Neuronal stem cell (in vitro differentiated cells): ENCODE measurements at regions not wholly inside any gene's neighbourhood (a gene's known extent, or its start where the extent isn't known, plus 50 kb on each side); places are given as distances from the start of the nearest gene placed in this dataset.

Experiments used
- DNase-seq: peaks from one replicate; pipeline ENCODE4 v3.0.0-alpha.2; 2013; ENCODE audit warnings: low spot score
- H2AFZ ChIP-seq: one replicate; pipeline ENCODE4 v1.6.1; 2013; ENCODE audit warnings: mild to moderate bottlenecking, low read length, inconsistent platforms
- H2AK5ac ChIP-seq: 2 replicates; pipeline ENCODE4 v1.6.1; 2013; ENCODE audit warnings: low read depth, mild to moderate bottlenecking, inconsistent platforms, low read length, moderate library complexity, mixed read lengths
- H2BK120ac ChIP-seq: 2 replicates; pipeline ENCODE4 v1.6.1; 2013; ENCODE audit warnings: low read depth, mild to moderate bottlenecking, inconsistent platforms, low read length, moderate library complexity, mixed read lengths
- H2BK12ac ChIP-seq: one replicate; pipeline ENCODE4 v1.6.1; 2013; ENCODE audit warnings: low read length, inconsistent platforms
- H2BK15ac ChIP-seq: 2 replicates; pipeline ENCODE4 v1.6.1; 2013; ENCODE audit warnings: mild to moderate bottlenecking, low read length, inconsistent platforms, mixed read lengths
- H2BK5ac ChIP-seq: one replicate; pipeline ENCODE4 v1.6.1; 2013; ENCODE audit warnings: inconsistent platforms, mild to moderate bottlenecking, low read length, moderate library complexity
- H3K14ac ChIP-seq: one replicate; pipeline ENCODE4 v1.6.1; 2013; ENCODE audit warnings: low read length, inconsistent platforms
- H3K18ac ChIP-seq: 2 replicates; pipeline ENCODE4 v1.6.1; 2013; ENCODE audit warnings: low read length, inconsistent platforms
- H3K23ac ChIP-seq: 2 replicates; pipeline ENCODE4 v1.6.1; 2013; ENCODE audit warnings: low read depth, mild to moderate bottlenecking, mixed read lengths, low read length, inconsistent platforms; ENCODE audit not compliant: poor library complexity
- H3K27ac ChIP-seq: replicated peaks from 3 replicates; pipeline ENCODE4 v1.5.1; 2013; ENCODE audit warnings: low read length, inconsistent platforms
- H3K27me3 ChIP-seq, 3 experiments: 2 replicates each; pipeline ENCODE4 v1.6.1; 2013; ENCODE audit warnings: low read length in 3 of 3, mild to moderate bottlenecking in 2 of 3, inconsistent platforms in 1 of 3, low read depth in 1 of 3, mixed read lengths in 1 of 3, moderate library complexity in 1 of 3; ENCODE audit not compliant: control insufficient read depth in 3 of 3, insufficient read depth in 3 of 3
- H3K36me3 ChIP-seq, 2 donors: replicated peaks in 1 of 2; 2 replicates each; pipeline ENCODE4 v1.6.1; 2013; ENCODE audit warnings: low read length in 2 of 2; ENCODE audit not compliant: control insufficient read depth in 2 of 2, insufficient read depth in 2 of 2
- H3K4ac ChIP-seq: 2 replicates; pipeline ENCODE4 v1.6.1; 2013; ENCODE audit warnings: inconsistent platforms, mild to moderate bottlenecking, low read length, moderate library complexity
- H3K4me1 ChIP-seq, 2 donors: 1 replicate in 1 of 2; 2 replicates in 1 of 2; pipeline ENCODE4 v1.6.1; 2013; ENCODE audit warnings: low read length in 2 of 2, low read depth in 1 of 2; ENCODE audit not compliant: control insufficient read depth in 2 of 2, insufficient read depth in 1 of 2
- H3K4me2 ChIP-seq: one replicate; pipeline ENCODE4 v1.6.1; 2013; ENCODE audit warnings: mild to moderate bottlenecking, low read length, inconsistent platforms; ENCODE audit not compliant: insufficient read depth, poor library complexity, severe bottlenecking
- H3K4me3 ChIP-seq, 2 donors: 2 replicates each; pipeline ENCODE4 v1.5.1; 2013; ENCODE audit warnings: low read length in 2 of 2, mild to moderate bottlenecking in 2 of 2, inconsistent platforms in 1 of 2, moderate library complexity in 1 of 2
- H3K79me1 ChIP-seq: one replicate; pipeline ENCODE4 v1.6.1; 2013; ENCODE audit warnings: low read depth, mild to moderate bottlenecking, inconsistent platforms, low read length, moderate library complexity
- H3K9ac ChIP-seq: one replicate; pipeline ENCODE4 v1.6.1; 2013; ENCODE audit warnings: mild to moderate bottlenecking, low read depth, low read length, inconsistent platforms; ENCODE audit not compliant: poor library complexity
- H3K9me3 ChIP-seq, 2 donors: replicated peaks in 1 of 2; 2 replicates each; pipeline versions ENCODE3 to v1.6.1; 2013; ENCODE audit warnings: low read length in 2 of 2, mild to moderate bottlenecking in 2 of 2, inconsistent platforms in 1 of 2, low read depth in 1 of 2, mixed read lengths in 1 of 2, moderate library complexity in 1 of 2; ENCODE audit not compliant: control insufficient read depth in 2 of 2, insufficient read depth in 1 of 2
- H4K8ac ChIP-seq: one replicate; pipeline ENCODE4 v1.6.1; 2013; ENCODE audit warnings: low read depth, mild to moderate bottlenecking, inconsistent platforms, low read length, moderate library complexity
- H4K91ac ChIP-seq: one replicate; pipeline ENCODE4 v1.6.1; 2013; ENCODE audit warnings: low read length, low read depth, mild to moderate bottlenecking, inconsistent platforms; ENCODE audit not compliant: poor library complexity
- WGBS, 2 donors: extraction: QIAGEN DNeasy Blood & Tissue Kit; methylation state at CpG; one replicate each; pipeline ENCODE4 v1.1.7; 2013; ENCODE audit warnings: missing lambda C conversion rate in 2 of 2, mixed read lengths in 1 of 2; ENCODE audit not compliant: insufficient read length in 2 of 2, insufficient replicate concordance in 1 of 2; ENCODE audit errors: extremely low coverage in 2 of 2; 5-methylcytosine and 5-hydroxymethylcytosine counted together

GRCh38 chr1:98299313-98299712 lies 362.2 kb upstream of the SNX7 start:
- no peak overlapping the region for H2BK12ac ChIP-seq

GRCh38 chr1:98298319-98298718 lies 363.2 kb upstream of the SNX7 start:
- no peak overlapping the region for H3K4me3 ChIP-seq
- no peaks in the 10 kb centered on the region for H3K9me3 ChIP-seq
- no CpG with 5 or more reads among the region's 2 CpGs for WGBS, 2 donors
- no peak overlapping the region for H2AK5ac ChIP-seq
- no peak overlapping the region for H4K91ac ChIP-seq
- H2BK12ac ChIP-seq, result no peak overlapping the region
- no peak overlapping the region for H2BK120ac ChIP-seq
- peaks cover 0 to 1% of the 10 kb centered on the region in 2 donors for H3K4me1 ChIP-seq
- no peaks in the 10 kb centered on the region for H3K36me3 ChIP-seq
- no peak overlapping the region for H3K9ac ChIP-seq
- H3K4me2 ChIP-seq, result no peak overlapping the region
- no peak for DNase-seq
- no peak overlapping the region for H3K4ac ChIP-seq
- no peak overlapping the region for H3K23ac ChIP-seq
- H2BK15ac ChIP-seq, result no peak overlapping the region
- H3K18ac ChIP-seq, result no peak overlapping the region
- no peak overlapping the region for H2AFZ ChIP-seq
- H3K27me3 ChIP-seq, result no peaks in the 10 kb centered on the region
- no peak overlapping the region for H4K8ac ChIP-seq
- no peak overlapping the region for H2BK5ac ChIP-seq
- H3K27ac ChIP-seq, result no peak overlapping the region
- H3K14ac ChIP-seq, result no peak overlapping the region
- H3K79me1 ChIP-seq, result no peaks in the 10 kb centered on the region

More at GRCh38 chr1:98299313-98299712, 362.2 kb upstream of the SNX7 start:
- no peak overlapping the region for H2AFZ ChIP-seq
- H3K18ac ChIP-seq, result no peak overlapping the region
- no peak overlapping the region for H3K9ac ChIP-seq
- H3K23ac ChIP-seq, result no peak overlapping the region
- no peaks in the 10 kb centered on the region for H3K27me3 ChIP-seq
- H3K9me3 ChIP-seq, result no peaks in the 10 kb centered on the region
- H3K79me1 ChIP-seq, result no peaks in the 10 kb centered on the region
- no peak overlapping the region for H2BK5ac ChIP-seq
- H3K4me1 ChIP-seq, result peaks cover 0 to 1% of the 10 kb centered on the region in 2 donors
- no peaks in the 10 kb centered on the region for H3K36me3 ChIP-seq
- H3K27ac ChIP-seq, result no peak overlapping the region
- H3K4ac ChIP-seq, result no peak overlapping the region
- no peak for DNase-seq
- H3K14ac ChIP-seq, result no peak overlapping the region
- H3K4me3 ChIP-seq, result no peak overlapping the region
- H4K8ac ChIP-seq, result no peak overlapping the region
- H3K4me2 ChIP-seq, result no peak overlapping the region
- no peak overlapping the region for H2BK15ac ChIP-seq
- no peak overlapping the region for H2BK120ac ChIP-seq
- H2AK5ac ChIP-seq, result no peak overlapping the region
- H4K91ac ChIP-seq, result no peak overlapping the region

DNA sequence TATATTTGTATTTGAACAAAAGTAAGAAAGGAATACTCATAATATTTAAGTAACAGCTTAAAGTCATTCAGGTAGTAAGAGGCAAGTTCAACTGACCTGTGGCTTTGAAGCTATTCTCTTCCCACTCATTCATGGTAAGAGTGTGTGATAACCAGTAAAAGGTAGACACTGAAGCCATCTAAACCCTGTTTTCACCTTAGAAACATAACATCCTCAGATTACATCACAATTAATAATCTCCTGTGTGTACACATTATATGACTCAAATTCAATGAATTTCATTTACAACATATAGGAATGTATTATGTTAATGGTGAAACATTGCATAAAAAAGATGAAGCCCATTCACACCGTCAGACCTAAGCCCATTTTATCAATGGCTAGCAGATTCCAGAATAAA lies 364.8 kb upstream of the SNX7 start:
- H2BK12ac ChIP-seq, result no peak overlapping the region
- no peak overlapping the region for H4K8ac ChIP-seq
- H3K27ac ChIP-seq, result no peak overlapping the region
- H3K27me3 ChIP-seq, result no peaks in the 10 kb centered on the region
- no peak overlapping the region for H2BK15ac ChIP-seq
- H3K23ac ChIP-seq, result no peak overlapping the region
- H3K4ac ChIP-seq, result no peak overlapping the region
- no peak overlapping the region for H3K9ac ChIP-seq
- H3K9me3 ChIP-seq, result no peaks in the 10 kb centered on the region
- no peak overlapping the region for H2AK5ac ChIP-seq
- no peak overlapping the region for H4K91ac ChIP-seq
- no peak overlapping the region for H2BK120ac ChIP-seq
- H3K36me3 ChIP-seq, result no peaks in the 10 kb centered on the region
- no peak overlapping the region for H3K4me2 ChIP-seq
- no peak overlapping the region for H3K4me3 ChIP-seq
- WGBS, 2 donors, result no CpG with 5 or more reads among the region's 1 CpG
- no peak overlapping the region for H3K14ac ChIP-seq
- DNase-seq, result no peak
- H2BK5ac ChIP-seq, result no peak overlapping the region
- peaks cover 0 to 1% of the 10 kb centered on the region in 2 donors for H3K4me1 ChIP-seq
- H2AFZ ChIP-seq, result no peak overlapping the region
- H3K18ac ChIP-seq, result no peak overlapping the region
- no peaks in the 10 kb centered on the region for H3K79me1 ChIP-seq

DNA sequence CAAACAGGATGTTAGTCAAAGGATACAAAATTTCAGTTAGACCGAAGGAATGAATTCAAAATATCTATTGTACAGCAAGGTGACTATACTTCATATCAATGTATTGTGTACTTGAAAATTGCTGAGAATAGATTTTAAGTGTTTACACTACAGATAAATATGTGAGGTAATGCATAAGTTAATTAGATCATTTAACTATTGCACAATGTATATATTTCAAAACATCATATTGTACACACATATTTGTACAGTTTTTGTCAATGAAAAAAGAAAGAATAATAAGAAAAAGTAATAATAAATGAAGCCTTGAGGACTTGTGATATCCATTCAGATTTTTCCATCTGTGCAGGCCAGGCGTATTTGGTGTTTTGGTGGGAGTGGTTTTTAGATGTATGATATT lies 367.4 kb upstream of the SNX7 start:
- Histone ChIP-seq H3K9ac (no peak overlapping the region), H2AK5ac (no peak overlapping the region), H3K14ac (no peak overlapping the region), H3K4ac (no peak overlapping the region), H3K9me3 (no peaks in the 10 kb centered on the region), H2BK5ac (no peak overlapping the region), H3K36me3 (no peaks in the 10 kb centered on the region), H3K27me3 (no peaks in the 10 kb centered on the region), H2AFZ (no peak overlapping the region), H3K4me1 (no peaks in the 10 kb centered on the region), H4K8ac (no peak overlapping the region), H3K4me2 (no peak overlapping the region), H2BK120ac (no peak overlapping the region), H3K27ac (no peak overlapping the region), H2BK12ac (no peak overlapping the region), H3K18ac (no peak overlapping the region), H4K91ac (no peak overlapping the region), H3K4me3 (no peak overlapping the region), H3K23ac (no peak overlapping the region), H2BK15ac (no peak overlapping the region), H3K79me1 (no peaks in the 10 kb centered on the region)
- no CpG with 5 or more reads among the region's 2 CpGs for WGBS, 2 donors
- no peak for DNase-seq
